Testis (tissue), 2 donors: ENCODE measurements at regions not wholly inside any gene's neighbourhood (a gene's known extent, or its start where the extent isn't known, plus 50 kb on each side); places are given as distances from the start of the nearest gene placed in this dataset.
A peak's percentile ranks its signal among the peaks of the same experiment; 100 is the strongest.

Experiments
- POLR2A ChIP-seq: fragments of 450-650 bp; IDR thresholded peaks from one replicate; pipeline ENCODE4 v1.6.1; 2017; ENCODE audit warnings: antibody characterized with exemption, mild to moderate bottlenecking, moderate library complexity
- TF ChIP-seq, protein P1 (sequence below), 3 experiments: fragments of 450-650 bp in 2 of 3; fragments of 200-600 bp in 1 of 3; sonication (generic) in 1 of 3; IDR thresholded peaks; one replicate each; pipeline ENCODE4 v1.5.1; 2016 to 2019; ENCODE audit warnings: antibody characterized with exemption in 3 of 3, mild to moderate bottlenecking in 2 of 3, moderate library complexity in 1 of 3

DNA sequence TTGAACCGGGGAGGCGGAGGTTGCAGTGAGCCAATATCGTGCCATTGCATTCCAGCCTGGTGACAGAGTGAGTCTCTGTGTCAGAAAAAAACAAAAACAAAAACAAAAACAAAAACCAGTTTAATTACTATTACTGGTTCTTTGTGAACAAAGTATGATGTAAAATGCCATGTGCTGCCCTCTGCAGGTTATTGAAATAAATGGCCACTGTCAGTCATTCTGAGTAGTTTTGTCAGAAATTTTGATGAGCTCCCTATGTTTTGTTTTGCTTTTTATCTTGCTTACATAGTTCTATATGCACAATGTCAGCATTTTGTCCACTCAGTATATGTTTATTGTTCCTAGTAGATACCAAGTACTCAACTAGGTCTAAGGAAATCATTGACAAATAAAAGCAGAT is 423.6 kb upstream of the CHST9 start:
- TF ChIP-seq, protein P1, sequence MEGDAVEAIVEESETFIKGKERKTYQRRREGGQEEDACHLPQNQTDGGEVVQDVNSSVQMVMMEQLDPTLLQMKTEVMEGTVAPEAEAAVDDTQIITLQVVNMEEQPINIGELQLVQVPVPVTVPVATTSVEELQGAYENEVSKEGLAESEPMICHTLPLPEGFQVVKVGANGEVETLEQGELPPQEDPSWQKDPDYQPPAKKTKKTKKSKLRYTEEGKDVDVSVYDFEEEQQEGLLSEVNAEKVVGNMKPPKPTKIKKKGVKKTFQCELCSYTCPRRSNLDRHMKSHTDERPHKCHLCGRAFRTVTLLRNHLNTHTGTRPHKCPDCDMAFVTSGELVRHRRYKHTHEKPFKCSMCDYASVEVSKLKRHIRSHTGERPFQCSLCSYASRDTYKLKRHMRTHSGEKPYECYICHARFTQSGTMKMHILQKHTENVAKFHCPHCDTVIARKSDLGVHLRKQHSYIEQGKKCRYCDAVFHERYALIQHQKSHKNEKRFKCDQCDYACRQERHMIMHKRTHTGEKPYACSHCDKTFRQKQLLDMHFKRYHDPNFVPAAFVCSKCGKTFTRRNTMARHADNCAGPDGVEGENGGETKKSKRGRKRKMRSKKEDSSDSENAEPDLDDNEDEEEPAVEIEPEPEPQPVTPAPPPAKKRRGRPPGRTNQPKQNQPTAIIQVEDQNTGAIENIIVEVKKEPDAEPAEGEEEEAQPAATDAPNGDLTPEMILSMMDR (IDR thresholded peaks at IDR 0.05): peak in 1 of 3 experiments; percentile 24
- TF ChIP-seq POLR2A: no peak
